IMR-90 (cell line): ENCODE measurements at regions not wholly inside any gene's neighbourhood (a gene's known extent, or its start where the extent isn't known, plus 50 kb on each side); places are given as distances from the start of the nearest gene placed in this dataset.

Source experiments
- ATAC-seq: fragments of 200-7000 bp; cut with Tn5 transposase; 2 replicates; pipeline ENCODE4 v1.9.1; 2020; ENCODE audit warnings: low read depth, mild to moderate bottlenecking, moderate library complexity
- BruUV-seq: library from RNA; stranded (reverse); fragments of 400-500 nt; replicated peaks from 2 replicates; lab custom pipeline; 2021; lab: Mats Ljungman, UMichigan
- CTCF ChIA-PET: fragments of 300-600 bp; formaldehyde crosslinking; extraction: SDS; loops from one replicate; lab custom pipeline; 2021; ENCODE audit warnings: antibody characterized with exemption; lab: Yijun Ruan, JAX
- POLR2A ChIA-PET: fragments of 300-600 bp; sonication (Branson Sonifier 250); formaldehyde crosslinking; loops from one replicate; lab custom pipeline; 2022; ENCODE audit warnings: antibody characterized with exemption; ENCODE audit not compliant: unreplicated experiment; lab: Charles Lee
- DNase-seq: peaks from one replicate; pipeline ENCODE4 v3.0.0; 2013
- H2AFZ ChIP-seq: replicated peaks from 2 replicates; pipeline ENCODE3; 2013; ENCODE audit warnings: low read length, mild to moderate bottlenecking; ENCODE audit not compliant: poor library complexity
- H2AK5ac ChIP-seq: 2 replicates; pipeline ENCODE4 v1.6.1; 2013; ENCODE audit warnings: low read depth, low read length, inconsistent platforms
- H2AK9ac ChIP-seq: replicated peaks from 2 replicates; pipeline ENCODE3; 2013; ENCODE audit warnings: mild to moderate bottlenecking, low read depth, low read length, moderate library complexity; ENCODE audit not compliant: poor library complexity
- H2BK120ac ChIP-seq: 2 replicates; pipeline ENCODE4 v1.6.1; 2013; ENCODE audit warnings: low read depth, low read length, inconsistent platforms
- H2BK15ac ChIP-seq: 3 replicates; pipeline ENCODE4 v1.6.1; 2013; ENCODE audit warnings: low read depth, low read length, inconsistent platforms
- H2BK20ac ChIP-seq: 2 replicates; pipeline ENCODE4 v1.6.1; 2013; ENCODE audit warnings: low read depth, mild to moderate bottlenecking, inconsistent platforms, low read length, moderate library complexity
- H2BK5ac ChIP-seq: 2 replicates; pipeline ENCODE4 v1.6.1; 2013; ENCODE audit warnings: mild to moderate bottlenecking, low read depth, low read length, inconsistent platforms; ENCODE audit not compliant: poor library complexity, severe bottlenecking
- H3K14ac ChIP-seq: replicated peaks from 2 replicates; pipeline ENCODE4 v1.6.1; 2013; ENCODE audit warnings: low read depth, low read length, inconsistent platforms
- H3K18ac ChIP-seq: 2 replicates; pipeline ENCODE4 v1.6.1; 2013; ENCODE audit warnings: low read depth, low read length, control low read depth
- H3K23ac ChIP-seq: 2 replicates; pipeline ENCODE4 v1.6.1; 2013; ENCODE audit warnings: low read depth, low read length, inconsistent platforms
- H3K27ac ChIP-seq: 2 replicates; pipeline ENCODE4 v1.5.1; 2013; ENCODE audit warnings: mild to moderate bottlenecking, control low read depth, low read length; ENCODE audit not compliant: insufficient read depth
- H3K27me3 ChIP-seq: 2 replicates; pipeline ENCODE4 v1.6.1; 2013; ENCODE audit warnings: low read length; ENCODE audit not compliant: control insufficient read depth, insufficient read depth
- H3K36me3 ChIP-seq: 2 replicates; pipeline ENCODE4 v1.6.1; 2013; ENCODE audit warnings: low read length, mixed read lengths; ENCODE audit not compliant: control insufficient read depth, insufficient read depth
- H3K4ac ChIP-seq: 2 replicates; pipeline ENCODE4 v1.6.1; 2013; ENCODE audit warnings: low read depth, low read length, inconsistent platforms
- H3K4me1 ChIP-seq: 2 replicates; pipeline ENCODE4 v1.6.1; 2013; ENCODE audit warnings: low read length, mixed read lengths; ENCODE audit not compliant: control insufficient read depth, insufficient read depth
- H3K4me2 ChIP-seq: 2 replicates; pipeline ENCODE4 v1.6.1; 2013; ENCODE audit warnings: low read depth, mild to moderate bottlenecking, control low read depth, low read length, moderate library complexity
- H3K4me3 ChIP-seq: 2 replicates; pipeline ENCODE4 v1.5.1; 2013; ENCODE audit warnings: low read depth, mild to moderate bottlenecking, control low read depth, low read length, moderate library complexity; ENCODE audit not compliant: insufficient read depth
- H3K56ac ChIP-seq: 2 replicates; pipeline ENCODE4 v1.6.1; 2013; ENCODE audit warnings: low read length, inconsistent platforms; ENCODE audit not compliant: insufficient read depth; ENCODE audit errors: extremely low read depth
- H3K79me1 ChIP-seq, 2 experiments: 2 replicates each; pipeline ENCODE4 v1.6.1; 2013; ENCODE audit warnings: low read length in 2 of 2, inconsistent platforms in 1 of 2, low read depth in 1 of 2
- H3K9ac ChIP-seq: 2 replicates; pipeline ENCODE4 v1.6.1; 2013; ENCODE audit warnings: low read depth, low read length, control low read depth
- H3K9me1 ChIP-seq: 2 replicates; pipeline ENCODE4 v1.6.1; 2013; ENCODE audit warnings: low read length, inconsistent platforms; ENCODE audit not compliant: insufficient read depth
- H3K9me3 ChIP-seq: 2 replicates; pipeline ENCODE4 v1.6.1; 2013; ENCODE audit warnings: low read length; ENCODE audit not compliant: control insufficient read depth, insufficient read depth
- H4K20me1 ChIP-seq: 2 replicates; pipeline ENCODE4 v1.6.1; 2013; ENCODE audit warnings: low read length, inconsistent platforms; ENCODE audit not compliant: insufficient read depth
- H4K5ac ChIP-seq: 2 replicates; pipeline ENCODE4 v1.6.1; 2013; ENCODE audit warnings: mild to moderate bottlenecking, low read depth, low read length, control low read depth
- H4K8ac ChIP-seq, 2 experiments: 2 replicates each; pipeline ENCODE4 v1.6.1; 2013; ENCODE audit warnings: low read depth in 2 of 2, low read length in 2 of 2, control low read depth in 1 of 2, inconsistent platforms in 1 of 2
- H4K91ac ChIP-seq: 2 replicates; pipeline ENCODE4 v1.6.1; 2013; ENCODE audit warnings: low read depth, low read length, inconsistent platforms; ENCODE audit not compliant: insufficient read depth
- CEBPB ChIP-seq: IDR thresholded peaks from 2 replicates; pipeline ENCODE4 v1.6.1; 2012; ENCODE audit warnings: low read depth, low read length, improper control_type of control experiment
- CHD1 ChIP-seq: IDR thresholded peaks from 2 replicates; pipeline ENCODE4 v1.6.1; 2012; ENCODE audit warnings: low read depth, low read length, improper control_type of control experiment
- FOS ChIP-seq: fragments of 150-350 bp; IDR thresholded peaks from 2 replicates; pipeline ENCODE4 v1.6.1; 2016; ENCODE audit warnings: low read depth, low read length
- MAFK ChIP-seq: IDR thresholded peaks from 2 replicates; pipeline ENCODE4 v1.6.1; 2012; ENCODE audit warnings: low read depth, low read length, improper control_type of control experiment
- MXI1 ChIP-seq: IDR thresholded peaks from 2 replicates; pipeline ENCODE4 v1.6.1; 2012; ENCODE audit warnings: low read depth, mild to moderate bottlenecking, low read length, moderate library complexity, borderline replicate concordance
- NFE2L2 ChIP-seq: fragments of 150-350 bp; IDR thresholded peaks from 2 replicates; pipeline ENCODE4 v1.6.1; 2016; ENCODE audit warnings: low read depth, mild to moderate bottlenecking, low read length
- RAD21 ChIP-seq: IDR thresholded peaks from 2 replicates; pipeline ENCODE4 v1.6.1; 2012; ENCODE audit warnings: low read length, improper control_type of control experiment
- RCOR1 ChIP-seq: IDR thresholded peaks from 2 replicates; pipeline ENCODE4 v1.6.1; 2012; ENCODE audit warnings: mild to moderate bottlenecking, low read length, improper control_type of control experiment; ENCODE audit not compliant: insufficient replicate concordance
- SMC3 ChIP-seq: fragments of 150-350 bp; IDR thresholded peaks from 2 replicates; pipeline ENCODE4 v1.6.1; 2016; ENCODE audit warnings: low read depth, mild to moderate bottlenecking, antibody characterized with exemption, low read length, moderate library complexity
- USF2 ChIP-seq: fragments of 150-350 bp; IDR thresholded peaks from 2 replicates; pipeline ENCODE4 v1.6.1; 2017; ENCODE audit warnings: mild to moderate bottlenecking, antibody characterized with exemption, low read length, low read depth
- WGBS, 2 experiments: methylation state at CpG; one replicate each; pipeline versions ENCODE4 v1.1.5 to v1.1.7; 2013; ENCODE audit warnings: missing lambda C conversion rate in 2 of 2; ENCODE audit not compliant: insufficient read length in 1 of 2; ENCODE audit errors: extremely low coverage in 2 of 2; 5-methylcytosine and 5-hydroxymethylcytosine counted together
- dilution Hi-C: fragments of 300-500 bp; cut with HindIII; formaldehyde crosslinking; loops from one replicate; pipeline ENCODE4 v1.14.3; 2018; ENCODE audit warnings: low sequenced_read_pairs; ENCODE audit not compliant: unreplicated experiment
- in situ Hi-C: fragments of 300-500 bp; cut with MboI; formaldehyde crosslinking; loops from 3 replicates; pipeline ENCODE4 v1.14.3; 2019; ENCODE audit warnings: low sequenced_read_pairs, inconsistent platforms, mixed read lengths
- intact Hi-C: fragments of 100-400 bp; cut with micrococcal nuclease; formaldehyde crosslinking; loops from 2 replicates; pipeline ENCODE4 v1.10.0; 2022
- TF ChIP-seq, protein P1 (sequence below): conservative IDR thresholded peaks from 2 replicates; pipeline ENCODE4 v1.5.1; 2012; ENCODE audit warnings: mild to moderate bottlenecking, low read depth, low read length, improper control_type of control experiment
- TF ChIP-seq, protein P2 (sequence below): fragments of 150-350 bp; IDR thresholded peaks from 2 replicates; pipeline ENCODE4 v1.6.1; 2016; ENCODE audit warnings: low read depth, mild to moderate bottlenecking, low read length, moderate library complexity, borderline replicate concordance

DNA sequence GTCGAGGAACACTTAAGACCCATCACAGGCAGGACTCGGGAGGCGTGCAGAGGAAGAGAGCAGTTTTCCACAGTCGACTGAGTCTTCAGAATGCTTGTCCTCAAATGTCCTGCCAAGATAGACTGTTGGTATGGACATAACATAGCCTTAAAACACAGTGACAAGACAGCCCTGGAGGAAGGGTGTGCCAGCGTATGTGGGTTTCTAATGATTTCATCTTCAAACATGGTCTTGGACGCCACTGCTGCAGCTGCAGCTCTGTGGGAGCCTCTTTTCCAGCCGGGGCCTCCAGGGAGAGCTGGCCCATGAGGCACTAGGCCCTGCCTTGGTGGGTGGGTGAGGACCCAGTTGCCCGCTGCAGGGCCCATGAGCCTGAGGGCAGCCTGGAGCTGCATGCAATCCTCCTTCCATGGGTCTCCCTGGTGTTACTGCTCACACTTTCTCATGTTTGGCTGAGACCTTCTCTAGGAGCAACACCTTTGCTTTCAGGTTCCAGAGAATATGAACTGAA lies 198.6 kb downstream of the KLF13 start:
- Histone ChIP-seq H3K14ac (no peak overlapping the region), H4K91ac (no peak overlapping the region), H3K4ac (no peak overlapping the region), H2AFZ (no peak overlapping the region), H4K5ac (no peak overlapping the region), H3K56ac (no peak overlapping the region), H2BK120ac (no peak overlapping the region), H3K27me3 (peaks cover 23% of the 10 kb centered on the region; the same call in 1 of the 2 replicates), H4K8ac (no peak overlapping the region), H3K9ac (no peak overlapping the region), H2BK20ac (no peak overlapping the region), H4K20me1 (no peaks in the 10 kb centered on the region), H3K27ac (no peak overlapping the region), H2BK15ac (no peak overlapping the region), H2AK5ac (no peak overlapping the region), H3K4me3 (no peak overlapping the region), H2BK5ac (no peak overlapping the region), H3K79me1 (no peaks in the 10 kb centered on the region), H3K4me1 (no peaks in the 10 kb centered on the region), H3K36me3 (no peaks in the 10 kb centered on the region), H3K4me2 (no peak overlapping the region), H3K23ac (no peak overlapping the region), H2AK9ac (no peak overlapping the region), H3K18ac (no peak overlapping the region), H3K9me3 (no peaks in the 10 kb centered on the region), H3K9me1 (no peaks in the 10 kb centered on the region)
- intact Hi-C loops = no loop called here
- WGBS, 2 experiments = 62% methylated on average over 7 of the region's 8 CpGs; no CpG with 5 or more reads in 1 of the 2 experiments
- no peak for DNase-seq
- BruUV-seq = no TSS peak
- no peak for TF ChIP-seq MAFK
- no peak for TF ChIP-seq RAD21
- no peak for TF ChIP-seq NFE2L2
- no peak for TF ChIP-seq SMC3
- no peak for TF ChIP-seq CHD1
- no peak for TF ChIP-seq MXI1
- no peak for TF ChIP-seq RCOR1
- TF ChIP-seq CEBPB = no peak
- TF ChIP-seq FOS = no peak
- TF ChIP-seq USF2 = no peak
- TF ChIP-seq, protein P1, sequence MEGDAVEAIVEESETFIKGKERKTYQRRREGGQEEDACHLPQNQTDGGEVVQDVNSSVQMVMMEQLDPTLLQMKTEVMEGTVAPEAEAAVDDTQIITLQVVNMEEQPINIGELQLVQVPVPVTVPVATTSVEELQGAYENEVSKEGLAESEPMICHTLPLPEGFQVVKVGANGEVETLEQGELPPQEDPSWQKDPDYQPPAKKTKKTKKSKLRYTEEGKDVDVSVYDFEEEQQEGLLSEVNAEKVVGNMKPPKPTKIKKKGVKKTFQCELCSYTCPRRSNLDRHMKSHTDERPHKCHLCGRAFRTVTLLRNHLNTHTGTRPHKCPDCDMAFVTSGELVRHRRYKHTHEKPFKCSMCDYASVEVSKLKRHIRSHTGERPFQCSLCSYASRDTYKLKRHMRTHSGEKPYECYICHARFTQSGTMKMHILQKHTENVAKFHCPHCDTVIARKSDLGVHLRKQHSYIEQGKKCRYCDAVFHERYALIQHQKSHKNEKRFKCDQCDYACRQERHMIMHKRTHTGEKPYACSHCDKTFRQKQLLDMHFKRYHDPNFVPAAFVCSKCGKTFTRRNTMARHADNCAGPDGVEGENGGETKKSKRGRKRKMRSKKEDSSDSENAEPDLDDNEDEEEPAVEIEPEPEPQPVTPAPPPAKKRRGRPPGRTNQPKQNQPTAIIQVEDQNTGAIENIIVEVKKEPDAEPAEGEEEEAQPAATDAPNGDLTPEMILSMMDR = no peak
- TF ChIP-seq, protein P2, sequence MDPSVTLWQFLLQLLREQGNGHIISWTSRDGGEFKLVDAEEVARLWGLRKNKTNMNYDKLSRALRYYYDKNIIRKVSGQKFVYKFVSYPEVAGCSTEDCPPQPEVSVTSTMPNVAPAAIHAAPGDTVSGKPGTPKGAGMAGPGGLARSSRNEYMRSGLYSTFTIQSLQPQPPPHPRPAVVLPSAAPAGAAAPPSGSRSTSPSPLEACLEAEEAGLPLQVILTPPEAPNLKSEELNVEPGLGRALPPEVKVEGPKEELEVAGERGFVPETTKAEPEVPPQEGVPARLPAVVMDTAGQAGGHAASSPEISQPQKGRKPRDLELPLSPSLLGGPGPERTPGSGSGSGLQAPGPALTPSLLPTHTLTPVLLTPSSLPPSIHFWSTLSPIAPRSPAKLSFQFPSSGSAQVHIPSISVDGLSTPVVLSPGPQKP = no peak
- ChIA-PET CTCF (no interaction called here), POLR2A (no interaction called here)
- in situ Hi-C loops = no loop called here
- dilution Hi-C loops = no loop called here
- ATAC-seq = no peak
